HG03175 (cell line): ENCODE measurements at regions not wholly inside any gene's neighbourhood (a gene's known extent, or its start where the extent isn't known, plus 50 kb on each side); places are given as distances from the start of the nearest gene placed in this dataset.

Experiments
- ATAC-seq: cut with Tn5 transposase; IDR thresholded peaks from one replicate; pipeline ENCODE4 v1.9.1; 2021; ENCODE audit warnings: mild to moderate bottlenecking, moderate library complexity; ENCODE audit not compliant: unreplicated experiment

DNA sequence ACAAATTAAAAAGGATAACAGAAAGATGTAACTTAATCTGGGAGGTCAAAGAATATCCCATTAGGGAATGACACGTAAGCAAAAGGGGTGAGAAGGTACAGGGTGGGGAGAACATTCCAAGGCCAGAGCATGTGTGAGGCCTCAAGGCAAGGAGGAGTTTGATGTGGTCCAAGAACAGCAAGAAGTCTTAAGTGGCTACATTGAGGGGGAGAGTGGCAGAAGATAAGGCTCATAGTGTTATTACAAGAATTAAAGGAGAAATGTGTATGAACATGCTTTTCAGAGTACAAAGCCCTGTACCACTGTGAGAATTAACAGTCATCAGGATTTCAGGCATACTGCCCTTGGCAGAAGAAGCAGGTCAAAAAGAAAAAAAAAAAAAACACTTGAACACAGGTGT is 174.4 kb upstream of the ERBB4 start:
- ATAC-seq: no peak

DNA sequence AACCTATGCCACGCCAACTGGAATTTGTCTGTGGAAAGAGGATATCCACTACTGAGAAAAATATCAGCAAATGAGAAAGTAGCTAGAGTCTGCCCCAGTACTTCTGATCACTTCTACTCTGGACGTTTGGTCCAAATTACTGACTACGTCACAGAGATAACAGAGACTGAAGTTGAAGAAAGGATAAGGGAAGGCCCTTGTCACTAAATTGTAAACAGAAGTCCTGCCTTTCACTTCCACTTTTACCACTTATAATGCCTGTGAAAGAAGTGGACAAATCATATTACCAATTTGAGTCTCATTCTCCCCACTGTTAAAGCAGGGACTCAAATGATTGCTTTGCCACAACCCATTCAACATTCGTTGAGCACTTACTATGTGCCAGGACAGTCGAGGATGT is 173.9 kb upstream of the ERBB4 start:
- no peak for ATAC-seq

DNA sequence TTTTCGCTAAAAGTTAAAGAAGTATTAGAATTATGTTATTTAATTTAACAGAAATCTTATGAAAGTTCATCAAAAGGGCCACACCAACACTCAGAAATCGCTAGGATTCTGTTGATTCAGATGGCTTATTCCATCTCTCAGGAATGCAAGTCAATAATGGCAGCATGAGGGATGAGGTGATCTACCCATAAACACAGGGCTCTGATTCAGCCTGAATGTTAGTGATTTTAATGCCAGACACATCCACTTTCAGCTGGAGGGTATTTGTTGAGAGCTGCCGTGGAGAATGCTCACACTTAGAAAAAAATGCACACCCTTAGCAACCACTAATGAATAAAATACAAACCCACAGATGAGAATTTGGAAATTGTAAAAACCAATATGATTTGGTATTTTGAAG is 173.3 kb upstream of the ERBB4 start:
- no peak for ATAC-seq

DNA sequence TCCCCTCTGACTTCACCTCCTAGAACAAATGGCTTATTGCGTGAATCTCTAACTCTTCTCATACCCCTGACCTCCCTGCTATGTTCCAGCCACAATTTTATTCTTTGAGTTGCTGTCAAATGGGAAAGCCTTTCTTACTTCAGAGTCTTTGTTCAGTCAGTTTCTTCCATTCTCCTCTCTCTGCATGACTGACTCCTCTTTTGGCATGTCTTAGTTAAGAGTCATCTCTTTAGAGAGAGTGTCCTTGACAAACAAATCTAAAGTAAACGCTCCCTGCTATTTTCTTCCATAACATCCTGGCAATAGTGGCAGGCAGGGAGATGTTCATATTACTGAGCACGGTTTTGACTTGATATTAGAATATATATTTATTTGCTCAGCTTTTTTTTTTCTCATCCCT is 170.7 kb upstream of the ERBB4 start:
- no peak for ATAC-seq

DNA sequence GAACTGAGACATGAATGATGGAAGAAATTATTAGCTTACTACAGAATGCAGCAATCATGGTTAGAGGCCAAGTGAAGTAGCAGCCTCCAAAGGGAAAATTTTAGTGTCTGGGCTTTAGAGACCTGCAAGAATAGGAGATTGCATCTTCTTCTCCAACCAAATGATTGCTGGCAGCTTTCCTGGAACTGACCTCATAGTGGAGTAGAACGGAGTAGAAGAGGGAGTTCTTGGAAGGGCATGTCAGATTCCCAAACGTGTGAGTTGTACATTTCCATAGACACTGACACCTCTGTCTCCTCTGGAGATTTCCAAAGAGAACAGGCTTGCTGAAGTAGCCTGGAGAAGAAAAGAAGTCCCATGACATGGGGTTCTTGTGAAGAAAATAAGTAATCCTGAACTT is 169.8 kb upstream of the ERBB4 start:
- no peak for ATAC-seq

DNA sequence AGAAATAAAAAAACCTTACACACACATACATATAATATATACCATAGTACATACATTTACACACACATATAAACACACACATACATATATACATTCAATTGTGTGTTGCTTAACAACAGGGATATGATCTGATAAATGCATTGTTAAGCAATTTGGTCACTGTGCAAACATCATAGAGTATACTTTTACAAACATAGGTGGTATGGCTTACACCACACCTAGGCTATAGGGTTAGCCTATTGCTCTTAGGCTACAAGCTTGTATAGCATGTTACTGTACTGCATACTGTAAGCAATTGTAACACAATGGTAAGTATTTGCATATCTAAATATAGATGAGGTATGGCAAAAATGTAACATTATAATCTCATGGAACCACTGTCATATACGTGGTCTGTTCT is 156.8 kb upstream of the ERBB4 start:
- no peak for ATAC-seq

DNA sequence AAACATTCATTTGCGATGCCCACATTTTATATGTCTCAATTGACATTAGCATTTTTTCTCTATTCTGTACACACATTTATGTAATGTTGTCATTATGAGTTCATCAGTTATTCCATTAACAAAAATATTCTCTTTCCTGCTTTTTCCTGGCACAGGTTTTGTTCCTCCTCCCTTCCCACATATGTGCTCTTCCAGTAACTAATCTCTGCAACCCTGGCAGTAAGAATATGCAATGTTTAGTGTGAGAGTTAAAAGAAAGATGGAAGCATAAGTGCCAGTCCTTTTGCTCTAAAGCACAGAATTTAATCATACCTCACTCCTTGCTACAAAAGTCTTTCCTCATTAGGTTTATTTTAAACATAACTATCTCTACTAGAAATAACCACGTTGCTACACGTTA is 155.8 kb upstream of the ERBB4 start:
- ATAC-seq: no peak

DNA sequence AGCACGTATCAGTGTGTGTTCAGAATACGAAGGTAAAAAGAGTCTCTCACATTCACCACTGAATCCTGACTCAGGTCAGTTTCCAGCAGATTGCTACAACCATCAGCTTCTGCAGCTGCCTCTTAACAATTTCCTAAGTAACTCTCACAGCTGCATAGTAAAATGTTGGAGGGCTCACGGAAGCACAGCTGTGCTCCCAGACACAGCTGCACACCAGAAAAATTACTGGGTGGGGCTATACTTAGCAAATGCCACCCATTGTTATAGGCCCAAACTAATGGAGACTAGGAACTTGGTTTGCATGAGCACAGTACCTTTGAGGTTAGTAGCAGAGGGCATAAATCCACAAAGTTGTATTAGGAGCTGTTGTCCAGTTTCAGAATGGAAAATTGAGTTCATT is 153.9 kb upstream of the ERBB4 start:
- no peak for ATAC-seq

DNA sequence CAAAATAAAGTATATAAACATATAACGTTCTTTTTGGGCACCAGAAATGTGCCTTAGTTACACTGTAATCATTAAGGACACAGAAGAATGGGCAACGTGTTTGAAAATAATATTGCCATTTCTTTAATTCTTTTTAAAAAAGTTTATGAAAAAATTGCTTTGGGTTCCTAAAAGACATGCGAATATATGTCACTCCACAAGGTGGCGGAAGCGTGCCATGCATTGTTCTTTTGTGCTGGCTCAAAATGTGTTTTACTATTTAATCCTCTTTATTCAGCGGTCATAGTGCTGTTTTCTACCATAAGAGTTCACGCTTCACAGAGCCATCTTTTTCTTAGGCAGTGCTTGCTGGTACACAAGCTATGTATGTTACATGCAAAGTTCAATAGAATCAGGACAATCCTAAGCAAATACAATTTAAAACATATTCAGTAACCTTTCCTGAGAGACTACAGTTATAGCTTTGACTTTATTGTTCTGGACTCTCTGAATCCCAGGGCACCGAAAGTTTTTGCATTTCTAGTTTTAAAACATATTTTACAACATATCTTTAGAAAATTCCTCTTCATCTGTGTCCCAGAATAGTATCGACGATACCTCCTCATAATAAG is 147.8 kb upstream of the ERBB4 start:
- peak; percentile 65 for ATAC-seq

DNA sequence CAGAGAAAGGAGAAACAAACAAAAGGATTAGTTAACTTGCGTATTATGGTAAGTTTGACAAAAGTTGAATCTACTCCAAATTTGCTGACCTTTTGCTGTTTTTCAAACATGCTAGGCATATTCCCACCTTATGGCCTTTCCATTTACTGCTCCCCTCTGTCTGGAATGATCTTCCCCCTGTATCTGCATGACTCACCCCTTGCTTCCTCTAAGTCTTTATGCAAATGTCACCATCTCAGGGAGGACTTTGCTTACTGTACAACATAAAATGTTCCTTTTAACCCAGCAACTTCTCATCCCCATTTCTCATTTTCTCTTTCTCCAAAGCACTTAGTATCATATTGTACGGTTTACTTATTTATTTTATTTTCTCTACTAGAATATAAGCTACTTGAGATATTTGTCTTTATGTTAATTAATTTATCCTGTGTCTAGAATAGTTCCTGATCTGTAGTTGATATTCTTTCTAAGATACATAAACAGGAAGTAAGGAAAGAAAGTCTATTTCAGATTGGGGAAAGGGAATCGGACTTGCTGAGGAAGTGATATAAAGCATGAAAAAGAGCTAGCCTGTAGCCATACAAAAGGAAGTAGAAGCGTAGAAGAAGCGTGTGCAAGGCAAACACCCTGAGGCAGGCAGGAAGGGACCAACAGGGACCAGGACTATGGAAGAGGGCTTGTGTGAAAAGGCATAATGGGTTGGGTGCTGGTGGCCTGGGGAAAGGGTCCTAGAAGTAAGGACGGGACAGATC is 144.9 kb upstream of the ERBB4 start:
- no peak for ATAC-seq

DNA sequence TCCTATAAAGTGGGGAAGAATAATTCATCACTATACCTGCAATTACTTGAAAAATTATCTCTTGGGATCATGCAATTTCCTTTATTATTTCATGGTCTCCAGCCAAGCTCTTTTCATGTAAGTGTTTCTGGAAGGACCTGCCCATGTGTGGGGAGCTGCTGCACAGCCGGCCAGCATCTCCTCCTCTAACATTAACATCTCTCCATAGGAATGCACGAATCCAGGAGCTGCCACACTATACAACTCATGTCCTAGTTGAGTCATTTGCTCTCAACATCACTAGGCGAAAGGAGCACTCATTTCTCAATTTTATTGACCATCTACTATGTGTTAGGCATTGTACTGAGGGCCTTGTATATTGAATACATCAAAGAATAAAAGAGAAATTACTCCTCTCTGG is 144.3 kb upstream of the ERBB4 start:
- ATAC-seq: no peak

DNA sequence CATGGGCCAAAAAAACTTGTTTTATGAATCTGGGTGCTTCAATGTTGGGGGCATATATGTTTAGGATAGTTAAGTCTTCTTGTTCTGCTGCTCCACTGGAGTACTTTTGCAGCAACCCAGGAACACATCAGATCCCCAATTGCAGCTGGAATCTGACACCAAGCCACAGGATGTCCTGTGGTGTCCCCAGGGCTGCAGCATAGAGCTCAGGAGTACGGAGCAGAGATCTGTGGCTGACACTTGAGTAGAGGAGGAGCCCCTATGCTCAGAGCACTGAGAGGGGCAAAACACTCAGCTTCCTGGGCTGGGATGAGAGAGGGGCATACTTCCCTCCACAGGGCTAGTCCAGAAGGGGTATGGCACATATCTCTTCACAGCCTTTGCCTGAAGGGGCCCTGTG is 138.9 kb upstream of the ERBB4 start:
- ATAC-seq: no peak

DNA sequence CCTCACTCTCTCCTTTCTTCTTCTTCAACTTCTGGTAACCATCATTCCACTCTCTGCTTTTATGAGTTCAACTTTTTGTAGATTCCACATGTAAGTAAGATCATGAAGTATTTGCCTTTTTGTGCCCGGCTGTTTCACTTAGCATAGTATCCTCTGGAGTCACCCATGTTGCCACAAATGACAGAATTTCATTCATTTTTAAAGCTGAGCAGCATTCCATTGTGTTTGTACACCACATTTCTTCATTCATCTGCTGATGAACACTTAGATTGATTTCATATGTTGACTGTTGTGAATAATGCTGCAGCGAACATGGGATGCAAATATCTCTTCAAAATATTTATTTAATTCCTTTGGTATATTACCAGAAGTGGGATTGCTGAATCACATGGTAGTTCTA is 133.6 kb upstream of the ERBB4 start:
- no peak for ATAC-seq

DNA sequence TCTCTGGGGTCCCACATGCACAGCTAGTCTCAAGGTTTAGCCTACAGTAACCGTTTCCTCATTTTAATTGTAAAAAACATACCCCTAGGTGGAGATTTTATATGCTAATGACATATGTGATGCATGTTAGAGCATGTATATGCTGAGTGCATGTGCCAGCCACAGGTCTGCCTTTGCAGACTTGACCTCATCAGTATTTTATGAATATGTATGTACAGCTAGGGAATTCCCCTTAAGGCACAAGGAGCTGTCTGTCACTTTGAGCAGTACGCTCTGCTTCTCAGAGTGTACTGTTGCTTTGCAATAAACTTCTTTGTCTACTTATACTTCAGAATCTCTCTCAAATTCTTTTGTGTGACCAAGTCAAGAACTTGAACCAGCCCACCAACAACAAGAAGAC is 131.2 kb upstream of the ERBB4 start:
- no peak for ATAC-seq

DNA sequence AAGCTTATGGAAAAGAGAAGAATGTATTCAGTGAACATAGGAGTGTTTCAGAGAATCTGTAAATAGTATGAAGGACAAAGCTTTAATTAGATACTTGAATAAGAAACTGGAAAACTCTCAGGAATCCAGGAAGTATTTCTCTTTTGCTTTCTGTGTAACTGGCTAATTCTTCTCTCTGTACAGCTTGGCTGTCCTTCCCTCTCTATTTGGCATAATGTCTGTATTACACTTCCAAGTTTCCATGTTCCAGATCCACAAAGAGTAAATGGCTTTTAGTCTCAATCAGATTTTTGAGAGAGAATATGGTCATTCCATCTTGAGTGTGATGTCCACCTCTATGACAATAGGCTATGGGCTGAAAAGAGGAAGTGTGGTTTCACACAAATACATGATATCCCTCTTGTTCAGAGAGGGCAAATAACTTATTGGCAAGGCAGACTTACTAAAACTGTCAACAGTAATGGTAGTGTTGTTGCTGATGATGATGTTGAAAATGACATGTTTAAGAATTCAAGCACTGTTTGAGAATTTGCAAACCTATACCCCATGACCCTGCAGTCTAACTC is 129.2 kb upstream of the ERBB4 start:
- ATAC-seq: no peak

DNA sequence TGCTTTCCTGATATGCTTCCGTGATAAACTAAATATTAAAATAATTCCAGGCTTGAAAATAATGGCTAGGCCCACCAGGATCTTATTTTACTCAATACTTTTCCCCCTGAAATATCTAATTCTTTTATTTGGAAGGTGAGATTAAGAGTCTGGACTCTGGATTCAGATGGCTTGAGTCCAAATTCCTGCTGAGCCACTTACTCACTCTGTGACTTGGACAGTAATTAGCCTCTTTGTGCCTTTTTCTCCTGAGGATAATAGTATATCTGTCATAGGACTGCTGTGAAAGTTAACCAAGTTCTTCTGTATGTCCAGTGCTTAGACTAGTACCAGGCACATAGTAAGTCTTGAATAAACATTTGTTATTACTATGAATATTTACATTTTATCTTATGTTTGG is 127.3 kb upstream of the ERBB4 start:
- no peak for ATAC-seq

DNA sequence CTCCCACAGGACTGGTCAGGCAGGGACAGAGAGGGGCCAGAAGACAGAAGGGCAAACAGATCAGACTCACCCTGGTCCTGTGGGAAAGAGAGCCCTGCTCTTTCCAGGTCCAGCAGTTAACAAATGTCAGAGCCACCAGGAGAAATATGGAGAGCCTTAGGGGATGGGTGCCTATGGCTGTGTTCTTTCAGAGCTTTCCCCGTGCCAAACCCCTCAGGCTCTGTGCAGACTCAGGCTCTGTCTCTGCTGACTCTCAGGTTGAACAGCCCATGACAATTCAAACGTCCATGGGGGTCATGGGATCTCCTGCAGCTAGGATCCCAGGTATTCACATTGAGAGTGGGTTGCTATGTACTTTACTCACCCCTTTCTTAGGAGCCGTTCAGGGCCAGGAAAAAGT is 120.8 kb upstream of the ERBB4 start:
- no peak for ATAC-seq

DNA sequence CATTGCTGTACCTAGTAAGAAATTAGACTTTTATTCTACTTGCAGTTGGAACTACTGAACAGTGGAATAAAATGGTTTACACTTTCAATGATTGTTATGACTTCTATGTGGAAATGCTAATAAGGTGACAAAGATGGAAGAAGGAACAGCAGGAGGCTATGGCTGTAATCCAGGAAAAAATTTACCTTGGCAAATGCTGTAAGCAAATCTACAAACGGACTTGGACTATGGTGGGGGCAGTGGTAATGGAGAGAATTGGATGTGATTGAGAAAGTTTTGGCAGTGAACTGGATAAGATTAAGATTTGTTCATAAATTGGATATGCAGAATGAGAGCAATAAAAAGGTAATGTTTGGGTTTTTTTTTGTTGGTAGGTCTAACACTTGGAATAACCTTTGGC is 111.0 kb upstream of the ERBB4 start:
- no peak for ATAC-seq

DNA sequence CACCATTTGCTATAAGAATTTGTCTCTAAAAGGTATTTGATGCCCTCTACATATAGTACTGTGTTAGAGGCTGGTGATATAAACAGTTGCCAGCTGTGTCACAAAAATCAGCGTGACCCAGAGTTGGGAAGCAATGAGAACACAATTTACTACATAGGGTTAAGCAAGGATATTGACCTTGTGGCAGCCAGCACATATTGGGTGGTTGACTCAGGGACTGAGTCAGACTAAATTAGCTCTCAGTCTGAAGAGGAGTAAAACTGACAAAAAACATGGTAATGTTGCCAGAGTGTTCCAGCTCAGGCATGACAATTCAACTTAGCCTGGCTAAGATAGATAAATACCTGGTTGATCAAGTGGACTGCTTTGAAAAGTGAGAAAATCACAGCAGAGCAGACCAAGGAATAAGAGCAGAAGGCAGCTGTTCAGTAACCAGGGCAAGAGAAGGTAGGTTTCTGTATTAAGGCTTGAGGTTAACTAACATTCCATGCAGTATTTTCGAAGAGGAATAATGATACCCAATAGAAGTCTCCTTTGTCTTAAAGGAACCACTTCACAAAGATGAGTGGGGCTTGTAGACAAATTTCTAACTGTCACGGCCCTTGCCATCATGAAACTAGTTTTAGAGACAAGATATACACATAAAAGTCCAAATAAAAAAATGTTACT is 108.2 kb upstream of the ERBB4 start:
- no peak for ATAC-seq

DNA sequence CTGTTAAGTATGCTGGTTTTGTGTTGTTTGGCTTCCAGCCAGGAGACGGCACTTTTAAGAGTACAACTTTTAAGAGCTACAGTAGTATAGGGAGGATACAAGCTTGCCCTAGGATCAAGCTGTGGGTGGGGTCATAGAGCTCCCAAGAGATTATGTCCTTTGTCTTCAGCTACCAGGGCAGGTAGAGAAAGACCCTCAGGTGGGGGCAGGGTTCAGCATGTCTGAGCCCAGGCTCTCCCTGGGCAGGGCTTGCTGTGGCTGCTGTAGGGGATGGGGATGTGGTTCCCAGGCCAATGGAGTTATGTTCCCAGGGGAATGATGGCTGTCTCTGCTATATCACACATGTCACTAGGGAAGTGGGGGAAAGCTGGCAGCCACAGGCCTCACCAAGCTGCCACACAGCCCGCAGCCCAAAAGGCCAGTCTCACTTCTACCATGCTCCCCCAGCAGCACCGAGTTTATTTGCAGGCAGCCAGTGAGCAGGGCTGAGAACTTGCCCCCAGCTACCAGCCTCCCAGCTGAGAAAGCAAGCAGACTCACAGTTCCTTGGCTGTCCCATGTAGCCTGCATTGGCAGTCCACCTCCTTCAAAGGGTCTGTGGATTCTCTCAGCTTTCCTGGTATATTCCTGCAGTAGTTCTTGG is 105.7 kb upstream of the ERBB4 start:
- no peak for ATAC-seq

DNA sequence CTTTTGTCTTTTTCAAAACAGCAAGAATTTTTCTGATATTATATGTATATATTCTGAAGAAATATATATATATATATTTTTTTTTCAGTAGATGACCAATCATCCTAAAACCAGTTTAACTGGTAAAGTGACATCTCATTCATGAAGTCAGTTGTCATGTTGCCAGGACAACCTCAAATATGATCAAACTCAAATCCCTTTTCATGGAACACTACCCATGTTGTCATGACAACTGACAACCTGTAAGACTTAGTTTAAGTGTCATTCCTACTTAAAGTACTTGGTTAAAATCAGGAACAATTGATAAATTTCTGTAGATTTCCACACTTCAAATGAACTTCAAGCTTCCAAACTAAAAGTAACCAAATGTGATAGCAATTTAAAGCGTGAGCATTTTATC is 101.8 kb upstream of the ERBB4 start:
- ATAC-seq: no peak

DNA sequence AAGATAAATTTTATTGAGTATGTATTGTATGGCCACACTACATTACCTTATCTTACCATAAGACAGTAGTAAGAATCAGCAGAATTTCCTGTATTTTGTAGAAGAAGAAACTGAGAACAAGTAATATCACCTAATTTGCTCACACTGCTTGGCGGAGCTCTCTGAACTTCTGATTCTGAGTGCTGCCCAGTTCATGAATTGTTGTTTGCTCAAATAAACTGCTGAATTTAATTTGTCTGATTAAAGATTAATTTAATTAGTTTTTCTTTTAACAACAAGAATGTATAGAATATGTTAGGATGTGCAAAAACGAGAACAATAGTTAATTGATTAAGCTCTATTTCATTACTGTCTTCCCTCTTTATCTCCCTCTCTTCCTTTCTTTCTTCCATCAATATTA is 100.1 kb upstream of the ERBB4 start:
- no peak for ATAC-seq
